GM13977 (cell line): ENCODE measurements at regions not wholly inside any gene's neighbourhood (a gene's known extent, or its start where the extent isn't known, plus 50 kb on each side); places are given as distances from the start of the nearest gene placed in this dataset.
"Not testable (repeated sequence)": the region's sequence is repeated elsewhere in the genome, so short reads cannot be mapped to it uniquely, and the experiment has no call there.

Source experiments
- DNase-seq: peaks from one replicate; pipeline ENCODE4 v3.0.0; 2012; ENCODE audit warnings: low spot score
- CTCF ChIP-seq: IDR thresholded peaks from 2 replicates; pipeline ENCODE4 v1.5.1; 2012; ENCODE audit warnings: mild to moderate bottlenecking, control low read depth; ENCODE audit not compliant: insufficient read depth; ENCODE audit errors: extremely low read depth, missing control alignments
- in situ Hi-C: fragments of 300-500 bp; cut with MboI; formaldehyde crosslinking; loops from one replicate; pipeline ENCODE4 v1.12.0; 2022; ENCODE audit warnings: low sequenced_read_pairs, low pct_unique_long_range_greater_than_20kb, mixed read lengths, inconsistent platforms; ENCODE audit not compliant: unreplicated experiment

GRCh38 chr2:17460371-17461086, 57.7 kb downstream of the RAD51AP2 start:
- TF ChIP-seq CTCF = no peak
- in situ Hi-C loops = no loop called here
- no peak for DNase-seq

GRCh38 chr2:17455343-17455742, 62.9 kb downstream of the RAD51AP2 start:
- in situ Hi-C loops = no loop called here
- no peak for DNase-seq
- no peak for TF ChIP-seq CTCF

- DNase-seq, in situ Hi-C loops: not testable (repeated sequence)
Measured at GRCh38 chr2:17446191-17446590, 72.0 kb downstream of the RAD51AP2 start.

- no peak for DNase-seq
- in situ Hi-C loops = no loop called here
- TF ChIP-seq CTCF = no peak
Measured at GRCh38 chr2:17445744-17446143, 72.5 kb downstream of the RAD51AP2 start.

- no peak for TF ChIP-seq CTCF
- in situ Hi-C loops = no loop called here
- no peak for DNase-seq
Measured at GRCh38 chr2:17442334-17442733, 75.9 kb downstream of the RAD51AP2 start.

- TF ChIP-seq CTCF = no peak
- in situ Hi-C loops = no loop called here
- DNase-seq = no peak
Measured at GRCh38 chr2:17441790-17442189, 76.5 kb downstream of the RAD51AP2 start.

GRCh38 chr2:17441055-17441771, 77.0 kb downstream of the RAD51AP2 start:
- DNase-seq = no peak
- no peak for TF ChIP-seq CTCF
- in situ Hi-C loops = no loop called here
